Ramos (cell line): ENCODE measurements at regions not wholly inside any gene's neighbourhood (a gene's known extent, or its start where the extent isn't known, plus 50 kb on each side); places are given as distances from the start of the nearest gene placed in this dataset.

Experiments used
- in situ Hi-C: fragments of 300-500 bp; cut with MboI; formaldehyde crosslinking; loops from one replicate; pipeline ENCODE4 v1.14.3; 2022; ENCODE audit warnings: low sequenced_read_pairs; ENCODE audit not compliant: unreplicated experiment

- in situ Hi-C loops: no loop called here
These were observed 50.3 kb downstream of the UTRN start for GRCh38 chr6:144335311-144335861.

- in situ Hi-C loops: no loop called here
These were observed 50.8 kb downstream of the UTRN start for GRCh38 chr6:144335914-144336313.

- in situ Hi-C loops: no loop called here
These were observed 51.8 kb downstream of the UTRN start for GRCh38 chr6:144336900-144337299.

- in situ Hi-C loops: no loop called here
These were observed 53.3 kb downstream of the UTRN start for GRCh38 chr6:144338474-144338873.

GRCh38 chr6:144338951-144339700, 54.0 kb downstream of the UTRN start:
- in situ Hi-C loops: no loop called here

- in situ Hi-C loops: no loop called here
These were observed 54.8 kb downstream of the UTRN start for GRCh38 chr6:144339859-144340452.

GRCh38 chr6:144340541-144341371, 55.6 kb downstream of the UTRN start:
- in situ Hi-C loops: no loop called here

- in situ Hi-C loops: no loop called here
These were observed 56.8 kb downstream of the UTRN start for GRCh38 chr6:144341831-144342527.

- in situ Hi-C loops: no loop called here
These were observed 58.7 kb downstream of the UTRN start for GRCh38 chr6:144343701-144344428.

- in situ Hi-C loops: no loop called here
These were observed 59.5 kb downstream of the UTRN start for GRCh38 chr6:144344646-144345045.

GRCh38 chr6:144345451-144345850, 60.3 kb downstream of the UTRN start:
- in situ Hi-C loops: no loop called here

- in situ Hi-C loops: no loop called here
These were observed 61.7 kb downstream of the UTRN start for GRCh38 chr6:144346719-144347447.

GRCh38 chr6:144347448-144347759, 62.3 kb downstream of the UTRN start:
- in situ Hi-C loops: no loop called here

- in situ Hi-C loops: no loop called here
These were observed 62.8 kb downstream of the UTRN start for GRCh38 chr6:144347933-144348332.

GRCh38 chr6:144349690-144350527, 64.8 kb downstream of the UTRN start:
- in situ Hi-C loops: no loop called here

- in situ Hi-C loops: no loop called here
These were observed 65.4 kb downstream of the UTRN start for GRCh38 chr6:144350528-144350880.

GRCh38 chr6:144351379-144352127, 66.4 kb downstream of the UTRN start:
- in situ Hi-C loops: no loop called here

- in situ Hi-C loops: no loop called here
These were observed 67.2 kb downstream of the UTRN start for GRCh38 chr6:144352331-144352730.
